ENCODE measurements at regions not wholly inside any gene's neighbourhood (a gene's known extent, or its start where the extent isn't known, plus 50 kb on each side); places are given as distances from the start of the nearest gene placed in this dataset.

GRCh38 chr6:10184371-10185227 is 230.3 kb downstream of the TFAP2A start:
- TF ChIP-seq POLR2A (IDR thresholded peaks at IDR 0.05; ENCODE audit: low read length) (no peak), GATA1 (IDR thresholded peaks at IDR 0.05; ENCODE audit: low read depth, low read length) (no peak)
